Astrocyte (in vitro differentiated cells and primary cell): ENCODE measurements at regions not wholly inside any gene's neighbourhood (a gene's known extent, or its start where the extent isn't known, plus 50 kb on each side); places are given as distances from the start of the nearest gene placed in this dataset.
"Not testable (repeated sequence)": the region's sequence is repeated elsewhere in the genome, so short reads cannot be mapped to it uniquely, and the experiment has no call there.

Experiments used
- DNase-seq: peaks from one replicate; pipeline ENCODE4 v3.0.0-alpha.2; 2010; ENCODE audit warnings: low read depth
- FAIRE-seq: peaks from 2 replicates; lab custom pipeline; 2011; peaks lifted over from hg19 to GRCh38; lab: Jason Lieb, UNC
- H2AFZ ChIP-seq: 2 replicates; pipeline ENCODE4 v1.6.0; 2012; ENCODE audit warnings: low read depth, low read length, inconsistent platforms
- H3K27ac ChIP-seq: 2 replicates; pipeline ENCODE4 v1.5.1; 2011; ENCODE audit warnings: low read depth, low read length, inconsistent platforms
- H3K27me3 ChIP-seq: 2 replicates; pipeline ENCODE4 v1.6.0; 2011; ENCODE audit warnings: low read length, inconsistent platforms; ENCODE audit not compliant: insufficient read depth
- H3K36me3 ChIP-seq: 2 replicates; pipeline ENCODE4 v1.5.1; 2011; ENCODE audit warnings: low read length, inconsistent platforms; ENCODE audit not compliant: insufficient read depth
- H3K4me1 ChIP-seq: 2 replicates; pipeline ENCODE4 v1.5.1; 2011; ENCODE audit warnings: low read length, inconsistent platforms; ENCODE audit not compliant: insufficient read depth
- H3K4me2 ChIP-seq: 2 replicates; pipeline ENCODE4 v1.6.0; 2012; ENCODE audit warnings: low read length, inconsistent platforms
- H3K4me3 ChIP-seq: 2 replicates; pipeline ENCODE4 v1.5.1; 2011; ENCODE audit warnings: low read depth, mild to moderate bottlenecking, low read length, inconsistent platforms; ENCODE audit not compliant: insufficient read depth
- H3K79me2 ChIP-seq: 2 replicates; pipeline ENCODE4 v1.6.0; 2012; ENCODE audit warnings: mild to moderate bottlenecking, low read length, inconsistent platforms; ENCODE audit not compliant: insufficient read depth
- H3K9ac ChIP-seq: 2 replicates; pipeline ENCODE4 v1.6.0; 2012; ENCODE audit warnings: mild to moderate bottlenecking, low read length, inconsistent platforms
- H3K9me3 ChIP-seq: 2 replicates; pipeline ENCODE4 v1.5.1; 2012; ENCODE audit warnings: low read depth, mild to moderate bottlenecking, low read length, inconsistent platforms; ENCODE audit not compliant: insufficient read depth
- H4K20me1 ChIP-seq: 2 replicates; pipeline ENCODE4 v1.6.0; 2012; ENCODE audit warnings: low read length, inconsistent platforms; ENCODE audit not compliant: insufficient read depth
- H3K27ac Mint-ChIP-seq: one replicate; pipeline ENCODE4 v1.8.0; 2021; ENCODE audit warnings: mild to moderate bottlenecking, mixed read lengths; ENCODE audit not compliant: unreplicated experiment
- H3K27me3 Mint-ChIP-seq: one replicate; pipeline ENCODE4 v1.8.0; 2021; ENCODE audit warnings: low read depth, mixed read lengths; ENCODE audit not compliant: unreplicated experiment
- H3K36me3 Mint-ChIP-seq: one replicate; pipeline ENCODE4 v1.8.0; 2021; ENCODE audit warnings: low read depth, mixed read lengths; ENCODE audit not compliant: unreplicated experiment
- H3K4me1 Mint-ChIP-seq: one replicate; pipeline ENCODE4 v1.8.0; 2021; ENCODE audit warnings: low read depth, mixed read lengths; ENCODE audit not compliant: unreplicated experiment
- H3K4me3 Mint-ChIP-seq: one replicate; pipeline ENCODE4 v1.8.0; 2021; ENCODE audit warnings: mild to moderate bottlenecking, moderate library complexity, mixed read lengths; ENCODE audit not compliant: unreplicated experiment
- H3K9me3 Mint-ChIP-seq: one replicate; pipeline ENCODE4 v1.8.0; 2021; ENCODE audit warnings: mild to moderate bottlenecking, mixed read lengths; ENCODE audit not compliant: unreplicated experiment
- CTCF ChIP-seq: IDR thresholded peaks from 2 replicates; pipeline ENCODE4 v1.5.1; 2011; ENCODE audit warnings: low read depth, mild to moderate bottlenecking, inconsistent platforms, low read length, moderate library complexity; ENCODE audit not compliant: insufficient read depth
- EZH2 ChIP-seq: IDR thresholded peaks from 2 replicates; pipeline ENCODE4 v1.6.1; 2012; ENCODE audit warnings: mild to moderate bottlenecking, low read length, inconsistent platforms; ENCODE audit not compliant: insufficient read depth

GRCh38 chr5:152026328-152027024 lies 101.8 kb upstream of the GLRA1 start:
- H3K27me3 ChIP-seq, H4K20me1 ChIP-seq, H3K36me3 ChIP-seq, H2AFZ ChIP-seq, H3K27me3 Mint-ChIP-seq, H3K9me3 ChIP-seq, FAIRE-seq, DNase-seq, H3K4me3 Mint-ChIP-seq, H3K4me2 ChIP-seq, H3K4me1 ChIP-seq, H3K4me1 Mint-ChIP-seq, H3K9me3 Mint-ChIP-seq, H3K79me2 ChIP-seq, H3K4me3 ChIP-seq, H3K27ac Mint-ChIP-seq, H3K27ac ChIP-seq, H3K9ac ChIP-seq, H3K36me3 Mint-ChIP-seq: not testable (repeated sequence)

- Histone ChIP-seq H3K4me3 (no peak overlapping the region), H3K36me3 (no peaks in the 10 kb centered on the region), H3K27me3 (no peaks in the 10 kb centered on the region), H3K9ac (no peak overlapping the region), H3K79me2 (no peaks in the 10 kb centered on the region), H2AFZ (no peak overlapping the region), H4K20me1 (no peaks in the 10 kb centered on the region), H3K4me1 (no peaks in the 10 kb centered on the region), H3K27ac (no peak overlapping the region), H3K4me2 (no peak overlapping the region), H3K9me3 (no peaks in the 10 kb centered on the region)
- no peak for DNase-seq
- H3K27ac Mint-ChIP-seq, result no peak overlapping the region
- H3K27me3 Mint-ChIP-seq, result no peaks in the 10 kb centered on the region
- peaks cover 8% of the 10 kb centered on the region for H3K4me1 Mint-ChIP-seq
- no peaks in the 10 kb centered on the region for H3K36me3 Mint-ChIP-seq
- no peak overlapping the region for H3K4me3 Mint-ChIP-seq
- no peak for TF ChIP-seq CTCF
- TF ChIP-seq EZH2, result no peak
- H3K9me3 Mint-ChIP-seq, result no peaks in the 10 kb centered on the region
- no peak for FAIRE-seq
These were observed 91.8 kb upstream of the GLRA1 start for GRCh38 chr5:152016421-152016820.

- Mint-ChIP-seq H3K36me3 (no peaks in the 10 kb centered on the region), H3K4me1 (peaks cover 9% of the 10 kb centered on the region), H3K27ac (no peak overlapping the region), H3K27me3 (no peaks in the 10 kb centered on the region), H3K9me3 (no peaks in the 10 kb centered on the region), H3K4me3 (no peak overlapping the region)
- H3K9me3 ChIP-seq, result no peaks in the 10 kb centered on the region
- H3K36me3 ChIP-seq, result no peaks in the 10 kb centered on the region
- no peak for FAIRE-seq
- no peak overlapping the region for H2AFZ ChIP-seq
- H3K4me2 ChIP-seq, result no peak overlapping the region
- no peaks in the 10 kb centered on the region for H4K20me1 ChIP-seq
- no peaks in the 10 kb centered on the region for H3K27me3 ChIP-seq
- TF ChIP-seq CTCF, result no peak
- TF ChIP-seq EZH2, result no peak
- no peak overlapping the region for H3K27ac ChIP-seq
- no peaks in the 10 kb centered on the region for H3K4me1 ChIP-seq
- DNase-seq, result no peak
- no peak overlapping the region for H3K4me3 ChIP-seq
- H3K79me2 ChIP-seq, result no peaks in the 10 kb centered on the region
- H3K9ac ChIP-seq, result no peak overlapping the region
These were observed 83.1 kb upstream of the GLRA1 start for GRCh38 chr5:152007653-152008335.
